Urothelium cell line (cell line): ENCODE measurements at regions not wholly inside any gene's neighbourhood (a gene's known extent, or its start where the extent isn't known, plus 50 kb on each side); places are given as distances from the start of the nearest gene placed in this dataset.

ENCODE experiments used
- DNase-seq: peaks from one replicate; pipeline ENCODE4 v3.0.0; 2011; ENCODE audit warnings: low spot score, mixed read lengths
- FAIRE-seq: peaks from 2 replicates; lab custom pipeline; 2011; peaks lifted over from hg19 to GRCh38; lab: Jason Lieb, UNC

- FAIRE-seq (no peak), DNase-seq (no peak)
Measured at GRCh38 chr11:15374418-15374817, 259.7 kb downstream of the INSC start.

- DNase-seq = no peak
- FAIRE-seq = no peak
Measured at GRCh38 chr11:15378941-15379340, 264.2 kb downstream of the INSC start.

- FAIRE-seq = no peak
Measured at GRCh38 chr11:15379483-15379882, 264.8 kb downstream of the INSC start.

GRCh38 chr11:15390857-15391256 lies 276.1 kb downstream of the INSC start:
- DNase-seq (no peak), FAIRE-seq (no peak)

More at GRCh38 chr11:15379483-15379882, 264.8 kb downstream of the INSC start:
- DNase-seq = no peak

GRCh38 chr11:15396778-15397177 lies 282.1 kb downstream of the INSC start:
- no peak for FAIRE-seq
- no peak for DNase-seq

- DNase-seq (no peak), FAIRE-seq (no peak)
Measured at GRCh38 chr11:15406851-15407351, 292.2 kb downstream of the INSC start.

GRCh38 chr11:15412054-15412453 lies 297.3 kb downstream of the INSC start:
- FAIRE-seq (no peak), DNase-seq (no peak)

GRCh38 chr11:15418921-15419320 lies 304.2 kb downstream of the INSC start:
- FAIRE-seq (no peak), DNase-seq (no peak)

- no peak for DNase-seq
- no peak for FAIRE-seq
Measured at GRCh38 chr11:15419696-15420095, 305.0 kb downstream of the INSC start.

- FAIRE-seq = no peak
Measured at GRCh38 chr11:15430381-15430780, 315.7 kb downstream of the INSC start.

GRCh38 chr11:15434529-15434928 lies 319.8 kb downstream of the INSC start:
- no peak for FAIRE-seq

More at GRCh38 chr11:15430381-15430780, 315.7 kb downstream of the INSC start:
- no peak for DNase-seq

GRCh38 chr11:15446315-15446714 lies 331.6 kb downstream of the INSC start:
- FAIRE-seq (no peak), DNase-seq (no peak)

More at GRCh38 chr11:15434529-15434928, 319.8 kb downstream of the INSC start:
- no peak for DNase-seq

GRCh38 chr11:15446929-15447328 lies 332.2 kb downstream of the INSC start:
- DNase-seq (no peak), FAIRE-seq (no peak)

- DNase-seq (no peak), FAIRE-seq (no peak)
Measured at GRCh38 chr11:15451713-15452112, 337.0 kb downstream of the INSC start.

- FAIRE-seq (no peak), DNase-seq (no peak)
Measured at GRCh38 chr11:15453211-15453765, 338.6 kb downstream of the INSC start.

GRCh38 chr11:15468466-15468865 lies 353.7 kb downstream of the INSC start:
- no peak for FAIRE-seq
- no peak for DNase-seq

GRCh38 chr11:15471048-15471894 lies 356.5 kb downstream of the INSC start:
- DNase-seq (no peak), FAIRE-seq (no peak)

GRCh38 chr11:15471895-15472799 lies 357.4 kb downstream of the INSC start:
- DNase-seq (no peak), FAIRE-seq (no peak)

GRCh38 chr11:15473954-15474837 lies 359.5 kb downstream of the INSC start:
- FAIRE-seq (no peak), DNase-seq (no peak)

- FAIRE-seq = no peak
- DNase-seq = no peak
Measured at GRCh38 chr11:15476371-15476917, 361.7 kb downstream of the INSC start.
